ENCODE measurements at regions not wholly inside any gene's neighbourhood (a gene's known extent, or its start where the extent isn't known, plus 50 kb on each side); places are given as distances from the start of the nearest gene placed in this dataset.
"Not testable (repeated sequence)": the region's sequence is repeated elsewhere in the genome, so short reads cannot be mapped to it uniquely, and the experiment has no call there.

DNA sequence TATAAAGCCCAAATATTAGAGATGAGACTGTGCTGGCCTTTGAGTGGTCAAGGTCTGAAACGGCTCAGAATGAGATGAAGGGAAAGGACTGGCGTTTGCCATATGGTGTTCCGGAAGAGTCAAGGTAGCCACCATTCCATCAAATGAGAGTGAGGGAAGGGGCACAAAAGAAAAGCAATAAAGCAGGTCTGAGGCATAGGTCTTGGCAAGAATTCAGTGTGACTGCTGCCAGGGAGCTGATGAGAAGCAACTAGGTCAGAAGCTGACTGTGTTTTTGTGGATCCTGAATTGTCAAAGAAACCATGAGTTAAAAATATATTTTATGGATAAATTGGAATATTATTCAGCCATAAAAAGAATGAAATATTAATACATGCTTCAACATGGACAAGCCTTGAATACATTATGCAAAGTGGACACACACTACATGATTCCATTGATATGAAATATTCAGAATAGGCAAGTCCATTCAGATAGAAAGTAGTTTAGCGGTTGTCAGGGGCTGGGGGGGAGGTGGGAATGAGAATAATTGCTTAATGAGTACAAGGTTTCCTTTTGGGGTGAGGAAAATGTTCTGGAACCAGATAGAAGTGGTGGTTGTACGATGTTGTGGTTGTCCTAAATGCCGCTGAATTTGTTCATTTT, 374.6 kb downstream of the ANAPC1 start:
- H3K36me3 ChIP-seq (ENCODE audit: insufficient read depth, low read length); H3K4me3 ChIP-seq (ENCODE audit: low read depth, low read length); H3K27ac ChIP-seq (ENCODE audit: low read depth, low read length); H3K27me3 ChIP-seq (ENCODE audit: insufficient read depth, low read length); H3K79me2 ChIP-seq (ENCODE audit: control insufficient read depth, insufficient read depth, low read length, unreplicated experiment); H3K4me1 ChIP-seq (ENCODE audit: control insufficient read depth, insufficient read depth, low read length, unreplicated experiment); H2AFZ ChIP-seq (ENCODE audit: low read length, unreplicated experiment): not testable (repeated sequence)

DNA sequence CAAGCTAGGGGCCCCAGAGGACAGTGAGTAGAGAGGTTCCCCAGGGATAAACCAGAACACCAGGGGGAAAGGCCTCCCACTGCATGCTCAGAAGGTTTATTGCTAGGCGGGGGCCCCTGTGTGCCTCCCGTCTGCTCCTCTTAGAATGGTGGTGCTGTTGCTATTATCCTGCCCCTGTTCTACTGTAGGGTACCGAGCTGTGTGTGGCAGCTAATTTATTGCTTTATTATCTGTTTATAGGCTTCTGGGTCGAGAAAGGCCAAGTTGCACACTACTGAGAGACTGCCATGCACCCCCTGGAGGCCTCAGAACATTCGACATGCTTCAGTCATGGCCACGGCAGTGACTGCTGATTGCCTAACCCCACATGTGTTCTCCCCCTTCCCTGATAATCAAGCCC, 373.6 kb downstream of the ANAPC1 start:
- H3K4me3 ChIP-seq (ENCODE audit: low read depth, low read length); H3K36me3 ChIP-seq (ENCODE audit: insufficient read depth, low read length); H2AFZ ChIP-seq (ENCODE audit: low read length, unreplicated experiment); H3K27ac ChIP-seq (ENCODE audit: low read depth, low read length); H3K27me3 ChIP-seq (ENCODE audit: insufficient read depth, low read length); H3K79me2 ChIP-seq (ENCODE audit: control insufficient read depth, insufficient read depth, low read length, unreplicated experiment); H3K4me1 ChIP-seq (ENCODE audit: control insufficient read depth, insufficient read depth, low read length, unreplicated experiment): not testable (repeated sequence)

DNA sequence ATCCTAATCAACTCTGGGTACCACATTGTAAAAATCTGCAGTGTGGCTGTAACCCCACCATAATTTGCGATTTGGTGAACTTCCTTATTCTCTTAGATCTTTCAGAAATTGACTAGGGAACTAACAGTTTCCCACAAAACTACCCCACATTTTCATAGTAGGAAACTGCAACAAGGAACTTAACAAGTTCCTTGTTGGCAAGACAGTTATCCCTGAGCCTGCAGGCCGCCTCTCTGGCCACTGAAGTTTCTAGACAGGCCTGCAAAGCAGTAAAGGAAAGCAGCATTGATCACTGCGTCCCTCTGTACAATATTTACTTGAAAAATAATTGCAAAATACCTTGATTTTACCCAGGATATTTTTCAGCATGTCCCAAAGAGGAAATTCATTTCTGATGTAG, 372.9 kb downstream of the ANAPC1 start:
- not testable (repeated sequence) for H3K36me3 ChIP-seq (ENCODE audit: insufficient read depth, low read length); H3K4me3 ChIP-seq (ENCODE audit: low read depth, low read length); H3K27me3 ChIP-seq (ENCODE audit: insufficient read depth, low read length); H3K79me2 ChIP-seq (ENCODE audit: control insufficient read depth, insufficient read depth, low read length, unreplicated experiment); H3K4me1 ChIP-seq (ENCODE audit: control insufficient read depth, insufficient read depth, low read length, unreplicated experiment); H2AFZ ChIP-seq (ENCODE audit: low read length, unreplicated experiment); H3K27ac ChIP-seq (ENCODE audit: low read depth, low read length)

DNA sequence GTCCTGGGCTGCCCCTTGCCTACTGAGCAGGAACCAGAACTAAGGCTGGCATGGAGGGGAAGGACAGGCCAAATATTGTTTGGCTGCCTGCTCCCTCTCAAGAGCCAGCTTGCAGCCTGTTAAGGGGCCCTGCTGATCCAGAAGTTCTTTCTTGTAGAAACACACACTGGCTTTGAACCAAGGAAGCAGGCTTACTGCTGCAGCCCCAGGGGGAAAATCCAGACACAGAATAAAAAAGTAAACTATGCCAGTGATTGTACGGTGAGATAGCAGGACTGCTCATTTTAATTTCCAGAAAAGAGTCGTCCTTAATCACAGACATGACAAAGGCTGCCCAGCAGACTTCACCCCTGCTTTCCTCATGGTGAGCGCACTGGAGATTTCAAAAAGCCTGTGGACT, 371.6 kb downstream of the ANAPC1 start:
- not testable (repeated sequence) for H3K27me3 ChIP-seq (ENCODE audit: insufficient read depth, low read length); H3K4me1 ChIP-seq (ENCODE audit: control insufficient read depth, insufficient read depth, low read length, unreplicated experiment); H3K79me2 ChIP-seq (ENCODE audit: control insufficient read depth, insufficient read depth, low read length, unreplicated experiment); H3K27ac ChIP-seq (ENCODE audit: low read depth, low read length); H3K36me3 ChIP-seq (ENCODE audit: insufficient read depth, low read length); H3K4me3 ChIP-seq (ENCODE audit: low read depth, low read length); H2AFZ ChIP-seq (ENCODE audit: low read length, unreplicated experiment)

DNA sequence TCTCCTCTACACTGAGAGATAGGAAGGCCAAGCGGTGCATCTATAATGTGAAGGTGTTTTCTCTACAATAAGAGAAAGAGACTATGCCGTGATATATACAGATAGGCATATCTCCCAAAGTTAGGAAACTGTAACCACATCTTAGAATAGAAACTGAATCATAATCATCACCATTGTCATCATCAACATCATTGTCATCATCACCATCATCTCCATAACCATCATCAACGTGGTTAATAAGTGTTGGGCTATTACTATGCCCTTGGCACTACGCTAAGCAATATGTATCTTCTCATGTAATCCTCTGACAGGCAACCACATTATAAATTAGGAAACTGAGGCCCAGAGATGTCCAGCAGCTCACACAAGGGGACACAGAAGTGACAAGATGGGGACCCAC, 369.9 kb downstream of the ANAPC1 start:
- H3K27me3 ChIP-seq (ENCODE audit: insufficient read depth, low read length); H3K27ac ChIP-seq (ENCODE audit: low read depth, low read length); H3K4me3 ChIP-seq (ENCODE audit: low read depth, low read length); H3K4me1 ChIP-seq (ENCODE audit: control insufficient read depth, insufficient read depth, low read length, unreplicated experiment); H2AFZ ChIP-seq (ENCODE audit: low read length, unreplicated experiment); H3K79me2 ChIP-seq (ENCODE audit: control insufficient read depth, insufficient read depth, low read length, unreplicated experiment); H3K36me3 ChIP-seq (ENCODE audit: insufficient read depth, low read length): not testable (repeated sequence)

DNA sequence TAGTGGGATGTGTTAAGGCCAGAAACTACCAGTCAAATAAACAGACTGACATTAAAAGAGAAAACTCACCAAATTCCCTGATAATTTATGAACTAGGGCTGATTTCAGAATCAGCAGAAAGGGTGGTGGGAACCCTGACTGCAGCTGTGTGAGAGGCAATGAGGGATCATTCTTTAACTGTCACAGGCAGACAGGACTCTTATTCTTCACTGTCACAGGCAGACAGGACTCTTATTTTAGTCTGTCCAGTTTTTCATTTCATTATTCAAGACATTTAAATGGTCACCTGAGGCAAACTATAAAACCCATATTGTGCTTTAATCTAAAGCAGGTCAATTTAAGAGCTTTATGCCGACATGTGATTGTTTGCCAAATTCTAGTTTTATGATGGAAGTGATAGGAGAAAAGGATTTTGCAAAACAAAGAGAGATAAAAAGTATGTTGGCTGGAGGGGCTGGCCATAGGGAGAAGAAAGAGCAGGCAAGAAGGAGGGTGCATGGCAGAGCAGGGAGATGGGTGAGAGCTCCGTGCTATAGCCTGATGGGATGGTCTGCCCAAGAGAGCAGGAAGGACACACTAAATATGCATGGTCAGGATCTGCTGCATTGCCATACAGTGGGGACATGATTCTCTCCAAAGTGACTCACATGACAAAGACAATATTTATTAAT, 366.8 kb downstream of the ANAPC1 start:
- H3K4me1 ChIP-seq (ENCODE audit: control insufficient read depth, insufficient read depth, low read length, unreplicated experiment); H3K27me3 ChIP-seq (ENCODE audit: insufficient read depth, low read length); H3K27ac ChIP-seq (ENCODE audit: low read depth, low read length); H3K79me2 ChIP-seq (ENCODE audit: control insufficient read depth, insufficient read depth, low read length, unreplicated experiment); H3K4me3 ChIP-seq (ENCODE audit: low read depth, low read length); H3K36me3 ChIP-seq (ENCODE audit: insufficient read depth, low read length); H2AFZ ChIP-seq (ENCODE audit: low read length, unreplicated experiment): not testable (repeated sequence)

DNA sequence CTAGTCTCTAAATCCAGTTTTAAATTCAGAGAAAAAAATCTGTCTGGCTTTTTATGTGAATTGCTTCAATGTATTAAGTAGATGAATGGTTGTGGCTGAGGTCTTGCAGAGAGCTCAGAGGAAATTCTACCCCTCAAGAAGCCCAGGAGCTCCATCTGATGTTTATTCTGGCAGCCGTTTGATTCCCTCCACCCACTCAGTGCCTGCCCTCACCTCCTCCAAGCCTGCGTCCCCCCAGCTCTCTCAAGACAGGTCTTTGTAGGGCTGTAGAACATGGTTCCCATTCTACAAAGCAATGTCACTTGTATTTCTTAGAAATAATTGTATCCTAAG, 366.3 kb downstream of the ANAPC1 start:
- not testable (repeated sequence) for H3K27me3 ChIP-seq (ENCODE audit: insufficient read depth, low read length); H2AFZ ChIP-seq (ENCODE audit: low read length, unreplicated experiment); H3K4me3 ChIP-seq (ENCODE audit: low read depth, low read length)

DNA sequence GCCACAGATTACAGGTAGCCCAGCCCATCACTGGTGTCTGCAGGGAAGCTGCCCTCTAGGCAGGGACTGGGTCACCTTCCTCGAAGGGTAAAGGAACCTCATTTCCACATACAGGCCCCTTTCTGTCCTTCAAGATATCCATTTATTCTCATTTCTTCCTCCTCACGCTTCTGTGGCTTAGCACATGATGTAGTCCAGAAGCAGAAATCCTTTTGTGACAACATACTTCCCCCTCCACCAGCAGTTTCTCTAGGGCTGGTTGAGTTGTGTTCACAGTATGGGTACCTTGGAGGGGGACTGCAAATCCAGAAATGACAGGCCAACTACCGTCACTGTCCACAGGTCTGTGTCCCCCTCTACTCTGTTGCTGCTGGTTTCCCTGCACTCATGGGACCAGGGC, 364.9 kb downstream of the ANAPC1 start:
- Histone ChIP-seq H3K79me2 (ENCODE audit: control insufficient read depth, insufficient read depth, low read length, unreplicated experiment) (no peaks in the 10 kb centered on the region), H3K4me1 (ENCODE audit: control insufficient read depth, insufficient read depth, low read length, unreplicated experiment) (peaks cover 7% of the 10 kb centered on the region), H3K27ac (ENCODE audit: low read depth, low read length) (no peak overlapping the region), H3K36me3 (ENCODE audit: insufficient read depth, low read length) (no peaks in the 10 kb centered on the region), H2AFZ (ENCODE audit: low read length, unreplicated experiment) (no peak overlapping the region), H3K27me3 (ENCODE audit: insufficient read depth, low read length) (no peaks in the 10 kb centered on the region), H3K4me3 (ENCODE audit: low read depth, low read length) (no peak overlapping the region)

More for the DNA sequence above, 366.3 kb downstream of the ANAPC1 start:
- H3K4me1 ChIP-seq (ENCODE audit: control insufficient read depth, insufficient read depth, low read length, unreplicated experiment); H3K36me3 ChIP-seq (ENCODE audit: insufficient read depth, low read length); H3K27ac ChIP-seq (ENCODE audit: low read depth, low read length); H3K79me2 ChIP-seq (ENCODE audit: control insufficient read depth, insufficient read depth, low read length, unreplicated experiment): not testable (repeated sequence)

DNA sequence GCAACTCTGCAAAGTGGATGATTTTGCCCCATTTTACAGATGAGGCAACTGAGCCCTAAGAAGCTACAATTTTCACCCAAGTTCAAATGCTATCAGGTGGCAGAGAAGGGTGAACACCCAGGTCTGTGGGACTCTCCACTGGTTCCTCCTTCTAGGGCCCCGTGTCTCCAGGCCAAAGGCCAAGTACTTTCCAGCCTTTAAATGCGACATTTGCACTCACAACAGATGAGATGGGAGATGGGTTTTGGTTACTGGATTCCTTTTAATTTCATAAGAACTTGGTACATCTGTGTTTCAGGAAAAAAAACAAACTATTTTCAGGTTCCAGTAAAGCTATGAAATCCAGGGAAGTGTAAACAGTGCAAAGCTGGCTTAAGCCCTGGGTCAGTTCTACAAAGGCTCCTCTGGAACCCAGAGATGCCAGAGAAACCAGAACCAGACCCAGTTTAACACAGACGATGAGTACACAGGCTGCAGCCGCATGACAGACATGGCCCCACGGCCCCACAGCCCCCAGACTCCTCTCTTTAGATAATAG, 361.7 kb downstream of the ANAPC1 start:
- Histone ChIP-seq H3K36me3 (ENCODE audit: insufficient read depth, low read length) (no peaks in the 10 kb centered on the region), H3K79me2 (ENCODE audit: control insufficient read depth, insufficient read depth, low read length, unreplicated experiment) (no peaks in the 10 kb centered on the region), H2AFZ (ENCODE audit: low read length, unreplicated experiment) (no peak overlapping the region), H3K4me1 (ENCODE audit: control insufficient read depth, insufficient read depth, low read length, unreplicated experiment) (peaks cover 11% of the 10 kb centered on the region), H3K27me3 (ENCODE audit: insufficient read depth, low read length) (no peaks in the 10 kb centered on the region), H3K4me3 (ENCODE audit: low read depth, low read length) (no peak overlapping the region), H3K27ac (ENCODE audit: low read depth, low read length) (no peak overlapping the region)

DNA sequence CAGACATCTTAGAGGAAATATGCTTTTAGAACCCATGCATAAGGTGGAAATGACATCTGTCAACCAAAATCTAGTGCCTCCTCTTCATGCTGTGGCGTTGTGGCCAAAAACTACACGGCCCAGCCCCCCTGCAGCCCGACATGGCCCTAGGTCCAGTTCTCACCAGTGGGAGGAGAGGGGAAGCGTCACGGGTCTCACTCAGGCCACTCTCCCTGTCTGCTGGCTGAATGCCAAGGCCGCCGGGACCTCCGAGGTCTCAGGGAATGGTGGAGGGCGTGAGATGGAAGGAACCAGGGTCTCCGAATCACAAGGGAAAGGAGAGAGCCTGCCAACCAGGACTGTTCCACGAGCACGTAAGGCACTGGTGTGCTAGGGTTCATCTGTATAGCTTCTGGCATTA, 361.0 kb downstream of the ANAPC1 start:
- Histone ChIP-seq H3K4me3 (ENCODE audit: low read depth, low read length) (no peak overlapping the region), H3K27ac (ENCODE audit: low read depth, low read length) (no peak overlapping the region), H3K4me1 (ENCODE audit: control insufficient read depth, insufficient read depth, low read length, unreplicated experiment) (peaks cover 11% of the 10 kb centered on the region), H3K36me3 (ENCODE audit: insufficient read depth, low read length) (no peaks in the 10 kb centered on the region), H2AFZ (ENCODE audit: low read length, unreplicated experiment) (no peak overlapping the region), H3K79me2 (ENCODE audit: control insufficient read depth, insufficient read depth, low read length, unreplicated experiment) (no peaks in the 10 kb centered on the region), H3K27me3 (ENCODE audit: insufficient read depth, low read length) (no peaks in the 10 kb centered on the region)

DNA sequence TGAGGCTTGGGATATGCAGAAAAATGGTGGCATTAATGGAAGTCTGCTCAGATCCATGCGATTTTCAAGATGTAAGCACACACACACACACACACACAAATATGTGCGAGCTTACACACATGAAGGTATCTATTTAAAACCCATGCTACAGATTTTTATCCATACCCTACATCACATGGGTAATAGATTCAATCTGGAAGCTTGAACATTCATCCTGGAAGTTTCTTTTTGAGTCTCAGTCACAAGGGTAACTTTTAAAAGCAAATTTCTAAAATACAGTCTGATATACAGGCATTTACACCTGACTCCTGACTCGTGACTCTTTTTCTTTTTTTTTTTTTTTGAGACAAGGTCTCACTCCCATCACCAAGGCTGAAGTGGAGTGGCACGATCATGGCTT, 359.0 kb downstream of the ANAPC1 start:
- H3K27me3 ChIP-seq (ENCODE audit: insufficient read depth, low read length); H3K36me3 ChIP-seq (ENCODE audit: insufficient read depth, low read length); H3K27ac ChIP-seq (ENCODE audit: low read depth, low read length); H2AFZ ChIP-seq (ENCODE audit: low read length, unreplicated experiment); H3K79me2 ChIP-seq (ENCODE audit: control insufficient read depth, insufficient read depth, low read length, unreplicated experiment); H3K4me3 ChIP-seq (ENCODE audit: low read depth, low read length): not testable (repeated sequence)
- peaks cover 11% of the 10 kb centered on the region for H3K4me1 ChIP-seq (ENCODE audit: control insufficient read depth, insufficient read depth, low read length, unreplicated experiment)
